ENCODE measurements at regions not wholly inside any gene's neighbourhood (a gene's known extent, or its start where the extent isn't known, plus 50 kb on each side); places are given as distances from the start of the nearest gene placed in this dataset.

- no peak for TF ChIP-seq POLR2A (IDR thresholded peaks at IDR 0.05)
- TF ChIP-seq CTCF (IDR thresholded peaks at IDR 0.05) = no peak
- no peak for TF ChIP-seq POLR2AphosphoS5 (IDR thresholded peaks at IDR 0.05)
These were observed 113.9 kb upstream of the OLFM3 start for GRCh38 chr1:102110586-102110985.

Data from stomach (tissue), 4 donors.